AG04450 (cell line): ENCODE measurements at regions not wholly inside any gene's neighbourhood (a gene's known extent, or its start where the extent isn't known, plus 50 kb on each side); places are given as distances from the start of the nearest gene placed in this dataset.

Experiments used
- CTCF ChIA-PET: fragments of 300-600, 350-600 bp; formaldehyde crosslinking; extraction: SDS; loops from one replicate; lab custom pipeline; 2022; ENCODE audit warnings: antibody characterized with exemption, inconsistent platforms; lab: Charles Lee
- POLR2A ChIA-PET: fragments of 350-600 bp; formaldehyde crosslinking; extraction: SDS; loops from one replicate; lab custom pipeline; 2021; ENCODE audit warnings: antibody characterized with exemption, inconsistent platforms; lab: Yijun Ruan, JAX
- DNase-seq: peaks from one replicate; pipeline ENCODE4 v3.0.0-alpha.2; 2011; ENCODE audit warnings: low read depth, low spot score
- H3K27ac ChIP-seq: one replicate; pipeline ENCODE4 v1.5.1; 2012; ENCODE audit warnings: low read depth, low read length, control low read depth
- H3K27me3 ChIP-seq: one replicate; pipeline ENCODE4 v1.6.0; 2012; ENCODE audit warnings: low read length; ENCODE audit not compliant: control insufficient read depth, insufficient read depth
- H3K4me3 ChIP-seq: 2 replicates; pipeline ENCODE4 v1.5.1; 2011; ENCODE audit warnings: mild to moderate bottlenecking, low read depth, low read length, control low read depth
- H3K9me3 ChIP-seq: 2 replicates; pipeline ENCODE4 v1.5.1; 2012; ENCODE audit warnings: low read length; ENCODE audit not compliant: control insufficient read depth, insufficient read depth
- TF ChIP-seq, protein P1 (sequence below): IDR thresholded peaks from 2 replicates; pipeline ENCODE4 v1.5.1; 2011; ENCODE audit warnings: low read depth, low read length, control low read depth, inconsistent platforms

DNA sequence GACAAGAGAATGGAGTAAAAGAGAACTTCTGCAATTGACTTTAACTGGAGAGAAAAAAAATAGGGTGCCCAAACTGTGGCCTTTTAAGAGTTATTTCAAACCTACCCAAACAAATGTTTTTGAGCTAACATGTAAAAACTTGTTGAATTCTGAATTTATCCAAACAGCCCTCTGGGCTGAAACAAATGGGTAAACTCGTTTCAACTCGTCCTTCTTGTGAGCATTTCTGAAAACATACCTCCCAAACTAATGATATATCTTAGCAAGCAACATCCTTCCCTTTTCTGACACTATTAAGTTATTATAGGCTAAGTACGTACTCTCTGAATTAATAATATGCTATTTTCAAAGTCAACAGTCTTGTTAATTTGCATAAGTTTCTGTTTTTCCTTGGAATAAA, 793.0 kb upstream of the ACVR2A start:
- CTCF ChIA-PET: no interaction called here

DNA sequence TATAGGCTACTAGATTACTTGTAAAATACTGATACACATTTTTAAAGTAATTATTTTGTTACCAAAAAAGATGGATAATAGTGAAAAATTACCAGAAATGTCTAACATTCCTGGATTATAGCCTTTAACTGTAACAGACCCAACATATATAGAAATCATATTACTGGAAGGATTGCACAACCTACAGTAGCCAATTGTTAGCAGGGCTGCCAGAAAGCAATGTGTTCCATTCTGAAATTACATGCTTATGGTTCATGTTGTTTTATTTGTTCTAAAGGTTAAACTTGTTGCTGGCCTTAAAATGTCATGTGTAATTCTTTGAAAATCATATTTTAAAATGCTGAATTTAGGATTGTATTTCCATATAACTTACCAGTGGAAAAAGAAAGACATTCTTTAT, 793.6 kb upstream of the ACVR2A start:
- Histone ChIP-seq H3K4me3 (no peak overlapping the region), H3K27ac (no peak overlapping the region), H3K27me3 (no peaks in the 10 kb centered on the region), H3K9me3 (no peaks in the 10 kb centered on the region; the same call in 1 of the 2 replicates)
- ChIA-PET POLR2A (no interaction called here), CTCF (no interaction called here)
- no peak for DNase-seq
- TF ChIP-seq, protein P1, sequence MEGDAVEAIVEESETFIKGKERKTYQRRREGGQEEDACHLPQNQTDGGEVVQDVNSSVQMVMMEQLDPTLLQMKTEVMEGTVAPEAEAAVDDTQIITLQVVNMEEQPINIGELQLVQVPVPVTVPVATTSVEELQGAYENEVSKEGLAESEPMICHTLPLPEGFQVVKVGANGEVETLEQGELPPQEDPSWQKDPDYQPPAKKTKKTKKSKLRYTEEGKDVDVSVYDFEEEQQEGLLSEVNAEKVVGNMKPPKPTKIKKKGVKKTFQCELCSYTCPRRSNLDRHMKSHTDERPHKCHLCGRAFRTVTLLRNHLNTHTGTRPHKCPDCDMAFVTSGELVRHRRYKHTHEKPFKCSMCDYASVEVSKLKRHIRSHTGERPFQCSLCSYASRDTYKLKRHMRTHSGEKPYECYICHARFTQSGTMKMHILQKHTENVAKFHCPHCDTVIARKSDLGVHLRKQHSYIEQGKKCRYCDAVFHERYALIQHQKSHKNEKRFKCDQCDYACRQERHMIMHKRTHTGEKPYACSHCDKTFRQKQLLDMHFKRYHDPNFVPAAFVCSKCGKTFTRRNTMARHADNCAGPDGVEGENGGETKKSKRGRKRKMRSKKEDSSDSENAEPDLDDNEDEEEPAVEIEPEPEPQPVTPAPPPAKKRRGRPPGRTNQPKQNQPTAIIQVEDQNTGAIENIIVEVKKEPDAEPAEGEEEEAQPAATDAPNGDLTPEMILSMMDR: no peak

More for the DNA sequence above, 793.0 kb upstream of the ACVR2A start:
- no peak overlapping the region for H3K27ac ChIP-seq
- no peaks in the 10 kb centered on the region for H3K27me3 ChIP-seq
- H3K4me3 ChIP-seq: no peak overlapping the region
- TF ChIP-seq, protein P1: no peak
- H3K9me3 ChIP-seq: no peaks in the 10 kb centered on the region; the same call in 1 of the 2 replicates
- DNase-seq: no peak
- POLR2A ChIA-PET: no interaction called here

DNA sequence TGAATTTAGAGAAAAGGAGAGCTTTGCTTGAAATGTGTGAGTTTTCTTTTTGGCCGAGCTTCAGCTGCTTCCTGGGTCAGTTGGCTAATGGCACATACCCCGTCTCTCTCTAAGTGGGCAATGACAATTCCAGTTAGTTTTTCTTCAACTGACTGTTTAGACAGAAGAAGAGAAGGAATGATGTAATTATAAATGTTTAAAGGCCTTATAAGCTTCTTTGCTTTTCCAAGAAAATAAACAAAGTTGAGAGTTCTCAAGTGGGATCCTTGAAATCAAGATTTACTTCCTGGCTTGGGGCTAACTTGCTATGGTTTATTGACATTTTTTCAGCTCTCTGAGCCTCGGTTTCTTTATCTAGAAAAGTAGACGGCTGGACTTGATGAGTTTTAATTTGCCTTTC, 794.9 kb upstream of the ACVR2A start:
- H3K27ac ChIP-seq: no peak overlapping the region
- TF ChIP-seq, protein P1: no peak
- H3K27me3 ChIP-seq: no peaks in the 10 kb centered on the region
- H3K4me3 ChIP-seq: no peak overlapping the region
- POLR2A ChIA-PET: no interaction called here
- CTCF ChIA-PET: interaction anchor here (1.1 kb wide), 1 partner anchor 10 kb away, joined by 3 read pairs; no protein-coding TSS in a partner anchor
- H3K9me3 ChIP-seq: no peaks in the 10 kb centered on the region; the same call in 1 of the 2 replicates
- DNase-seq: no peak

DNA sequence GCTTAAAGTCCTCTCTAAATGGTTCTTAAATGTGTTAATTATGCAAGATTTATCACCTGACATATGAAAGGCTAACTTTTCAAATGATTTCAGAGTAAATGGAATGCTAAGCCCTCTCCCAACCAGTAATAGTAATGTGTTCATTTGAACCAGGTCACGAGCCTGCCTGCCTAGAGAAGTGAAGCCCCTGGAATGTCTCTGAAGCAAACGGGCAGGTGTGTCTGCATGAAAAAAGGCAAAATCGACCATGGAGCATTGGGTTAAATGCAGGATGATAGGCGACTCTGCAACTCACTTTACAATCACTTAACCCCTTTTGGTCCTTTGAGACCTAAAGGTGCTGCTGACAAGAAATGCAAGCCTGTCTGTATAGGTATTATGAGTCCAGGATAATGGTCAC, 798.4 kb upstream of the ACVR2A start:
- Histone ChIP-seq H3K27ac (no peak overlapping the region), H3K27me3 (no peaks in the 10 kb centered on the region), H3K4me3 (no peak overlapping the region), H3K9me3 (no peaks in the 10 kb centered on the region)
- TF ChIP-seq, protein P1: no peak
- ChIA-PET POLR2A (no interaction called here), CTCF (interaction anchor here (1.1 to 1.3 kb wide), 2 partner anchors 10 to 864 kb away, joined by 5 read pairs; no protein-coding TSS in a partner anchor)
- DNase-seq: no peak

DNA sequence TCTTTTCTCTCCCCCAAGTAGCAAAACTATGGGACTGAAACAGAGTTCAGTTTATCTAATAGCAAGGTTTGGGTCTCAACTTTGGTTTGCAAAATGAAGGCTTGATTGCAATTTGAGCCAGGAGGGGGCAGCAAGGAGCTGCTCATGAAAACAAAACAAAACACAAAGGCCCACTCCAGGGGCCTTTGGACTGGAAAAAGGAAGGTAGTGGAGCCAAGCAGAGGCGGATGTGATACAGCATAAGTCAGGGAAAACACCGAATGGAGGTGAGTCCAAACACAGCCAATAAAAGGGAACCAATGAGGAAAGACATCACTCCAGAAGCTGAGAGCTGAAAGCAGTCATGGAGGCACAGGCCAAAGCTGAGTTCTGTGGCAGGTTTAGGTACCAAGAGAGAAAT, 799.7 kb upstream of the ACVR2A start:
- no peaks in the 10 kb centered on the region for H3K27me3 ChIP-seq
- TF ChIP-seq, protein P1: peak; percentile 69
- no peaks in the 10 kb centered on the region for H3K9me3 ChIP-seq
- H3K4me3 ChIP-seq: no peak overlapping the region
- ChIA-PET CTCF (interaction anchor here (0.5 to 3.4 kb wide), 16 partner anchors 11 to 903 kb away, joined by 3 to 71 read pairs (median 4); no protein-coding TSS in a partner anchor), POLR2A (no interaction called here)
- H3K27ac ChIP-seq: no peak overlapping the region
- DNase-seq: no peak
